HEK293T (cell line): ENCODE measurements at regions not wholly inside any gene's neighbourhood (a gene's known extent, or its start where the extent isn't known, plus 50 kb on each side); places are given as distances from the start of the nearest gene placed in this dataset.

Experiments used
- ARNT ChIP-seq: fragments of 450-650 bp; IDR thresholded peaks from 2 replicates; pipeline ENCODE4 v1.6.1; 2017; ENCODE audit warnings: mild to moderate bottlenecking
- BHLHE40 ChIP-seq: fragments of 450-650 bp; IDR thresholded peaks from 2 replicates; pipeline ENCODE4 v1.6.1; 2016; ENCODE audit warnings: mild to moderate bottlenecking, moderate library complexity, borderline replicate concordance
- NFRKB ChIP-seq: fragments of 450-650 bp; IDR thresholded peaks from 2 replicates; pipeline ENCODE4 v1.6.1; 2016; ENCODE audit warnings: mild to moderate bottlenecking, moderate library complexity
- TARDBP ChIP-seq: fragments of 450-650 bp; IDR thresholded peaks from 2 replicates; pipeline ENCODE4 v1.6.1; 2016

GRCh38 chr6:169883316-169883715, 131.9 kb downstream of the ERMARD start:
- TF ChIP-seq TARDBP = no peak
- TF ChIP-seq ARNT = no peak
- TF ChIP-seq NFRKB = no peak
- TF ChIP-seq BHLHE40 = no peak
